ENCODE measurements at regions not wholly inside any gene's neighbourhood (a gene's known extent, or its start where the extent isn't known, plus 50 kb on each side); places are given as distances from the start of the nearest gene placed in this dataset.

DNA sequence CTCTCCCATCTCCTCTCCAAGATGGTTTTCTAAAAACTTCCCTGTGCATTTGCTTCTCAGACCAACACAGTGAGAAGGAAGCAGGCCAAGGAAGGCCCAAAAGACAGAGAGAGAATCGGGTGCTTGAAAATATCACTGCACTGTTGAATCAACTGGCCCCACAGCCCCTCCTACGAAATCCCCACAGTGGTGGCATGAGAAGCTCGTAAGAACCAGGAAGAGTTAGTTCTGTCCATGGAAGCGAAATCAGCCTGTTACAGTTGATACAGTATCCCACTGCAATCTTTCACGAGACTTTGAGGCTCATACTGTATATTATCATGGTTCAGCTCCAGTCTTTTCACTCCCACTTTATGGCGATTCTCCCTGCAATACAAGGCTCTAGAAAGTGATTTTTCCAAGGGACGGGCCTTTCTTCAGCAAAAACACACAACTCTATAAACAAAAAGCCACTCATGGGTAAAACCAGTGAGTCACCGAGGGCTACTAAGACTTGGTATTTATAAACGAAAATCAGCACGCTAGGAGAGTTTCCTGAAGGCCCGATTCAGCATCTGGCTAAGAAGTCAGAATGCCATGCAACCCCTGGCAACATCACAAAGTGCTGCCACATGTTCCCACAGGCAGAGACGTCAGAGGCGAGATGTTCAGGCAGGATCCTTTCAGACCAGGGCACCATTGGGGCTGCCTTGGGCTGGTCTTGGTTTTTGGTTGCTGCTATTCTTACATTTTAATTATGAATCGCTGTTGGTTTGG lies 185.7 kb downstream of the IRX5 start:
- TF ChIP-seq, protein P1, sequence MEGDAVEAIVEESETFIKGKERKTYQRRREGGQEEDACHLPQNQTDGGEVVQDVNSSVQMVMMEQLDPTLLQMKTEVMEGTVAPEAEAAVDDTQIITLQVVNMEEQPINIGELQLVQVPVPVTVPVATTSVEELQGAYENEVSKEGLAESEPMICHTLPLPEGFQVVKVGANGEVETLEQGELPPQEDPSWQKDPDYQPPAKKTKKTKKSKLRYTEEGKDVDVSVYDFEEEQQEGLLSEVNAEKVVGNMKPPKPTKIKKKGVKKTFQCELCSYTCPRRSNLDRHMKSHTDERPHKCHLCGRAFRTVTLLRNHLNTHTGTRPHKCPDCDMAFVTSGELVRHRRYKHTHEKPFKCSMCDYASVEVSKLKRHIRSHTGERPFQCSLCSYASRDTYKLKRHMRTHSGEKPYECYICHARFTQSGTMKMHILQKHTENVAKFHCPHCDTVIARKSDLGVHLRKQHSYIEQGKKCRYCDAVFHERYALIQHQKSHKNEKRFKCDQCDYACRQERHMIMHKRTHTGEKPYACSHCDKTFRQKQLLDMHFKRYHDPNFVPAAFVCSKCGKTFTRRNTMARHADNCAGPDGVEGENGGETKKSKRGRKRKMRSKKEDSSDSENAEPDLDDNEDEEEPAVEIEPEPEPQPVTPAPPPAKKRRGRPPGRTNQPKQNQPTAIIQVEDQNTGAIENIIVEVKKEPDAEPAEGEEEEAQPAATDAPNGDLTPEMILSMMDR (conservative IDR thresholded peaks at IDR 0.05), result no peak
- no peak for TF ChIP-seq ZFX (IDR thresholded peaks at IDR 0.05)
- H3K27ac ChIP-seq, result no peak overlapping the region

DNA sequence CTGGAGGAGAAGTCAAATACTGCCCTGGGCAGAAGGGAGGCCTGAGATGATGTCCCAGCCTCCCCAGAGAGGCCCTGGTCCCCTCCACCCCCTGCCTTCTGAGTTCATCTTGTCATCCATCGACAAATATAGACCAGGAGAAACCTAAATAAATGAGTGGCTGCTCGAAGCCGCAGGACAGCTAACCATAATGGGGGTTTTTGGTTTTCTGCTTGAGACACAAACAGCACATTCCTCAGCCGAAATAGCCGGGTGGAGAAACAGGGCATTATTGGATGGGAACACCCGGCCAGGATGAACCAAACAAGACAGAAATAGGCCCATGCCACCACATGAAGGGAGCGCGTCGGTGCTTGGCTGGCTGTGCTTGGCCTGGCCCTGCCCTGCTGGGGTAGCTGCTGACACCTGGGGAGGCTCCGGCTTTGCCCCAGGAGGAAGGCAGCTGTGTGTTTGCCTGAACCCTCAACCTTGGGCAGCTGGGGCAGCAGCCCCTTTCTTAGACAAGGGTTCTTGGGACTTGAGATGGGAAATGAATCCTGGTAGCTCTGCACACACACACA lies 188.1 kb downstream of the IRX5 start:
- H3K27ac ChIP-seq, result no peak overlapping the region
- TF ChIP-seq ZFX (IDR thresholded peaks at IDR 0.05), result no peak
- TF ChIP-seq, protein P1 (conservative IDR thresholded peaks at IDR 0.05), result no peak

DNA sequence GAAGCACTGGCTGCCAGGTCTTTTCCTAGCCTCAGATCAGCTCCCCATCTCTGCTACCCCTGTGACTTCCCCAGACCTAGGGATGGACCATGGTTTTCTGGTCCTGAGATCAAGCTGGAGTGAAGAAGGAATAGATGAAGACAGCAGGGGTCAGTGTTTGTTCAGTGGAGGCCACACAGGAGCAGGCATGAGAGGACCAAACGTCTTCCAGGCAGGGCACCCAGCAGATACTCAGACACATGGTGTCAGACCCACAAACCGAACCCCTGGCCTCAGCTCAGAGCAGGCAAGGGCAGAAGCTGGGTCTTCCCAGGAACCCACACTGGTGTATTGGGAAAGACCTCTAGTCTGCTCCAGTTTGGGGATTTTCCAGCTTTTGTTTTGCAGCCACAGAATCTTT lies 189.7 kb downstream of the IRX5 start:
- no peak overlapping the region for H3K27ac ChIP-seq
- TF ChIP-seq, protein P1 (conservative IDR thresholded peaks at IDR 0.05), result no peak
- no peak for TF ChIP-seq ZFX (IDR thresholded peaks at IDR 0.05)

DNA sequence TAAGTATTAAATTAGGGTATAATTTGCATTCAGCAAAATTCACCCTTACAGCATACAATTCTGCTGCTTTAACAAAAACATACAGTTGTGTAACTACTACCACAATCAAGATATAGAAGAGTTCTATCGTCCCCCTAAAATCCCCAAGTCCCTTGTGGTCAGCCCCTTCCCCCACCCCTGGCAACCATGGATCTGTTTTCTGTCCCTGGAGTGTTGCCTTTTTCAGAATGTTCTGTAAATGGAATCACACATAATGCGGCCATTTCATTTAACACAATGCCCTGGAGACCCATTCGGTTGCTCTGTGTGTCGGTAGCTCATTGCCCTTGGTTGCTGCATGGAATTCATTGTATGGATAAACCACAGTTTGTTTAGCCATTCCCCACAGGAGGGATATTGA lies 190.2 kb downstream of the IRX5 start:
- H3K27ac ChIP-seq, result no peak overlapping the region
- TF ChIP-seq ZFX (IDR thresholded peaks at IDR 0.05), result no peak
- TF ChIP-seq, protein P1 (conservative IDR thresholded peaks at IDR 0.05), result no peak

DNA sequence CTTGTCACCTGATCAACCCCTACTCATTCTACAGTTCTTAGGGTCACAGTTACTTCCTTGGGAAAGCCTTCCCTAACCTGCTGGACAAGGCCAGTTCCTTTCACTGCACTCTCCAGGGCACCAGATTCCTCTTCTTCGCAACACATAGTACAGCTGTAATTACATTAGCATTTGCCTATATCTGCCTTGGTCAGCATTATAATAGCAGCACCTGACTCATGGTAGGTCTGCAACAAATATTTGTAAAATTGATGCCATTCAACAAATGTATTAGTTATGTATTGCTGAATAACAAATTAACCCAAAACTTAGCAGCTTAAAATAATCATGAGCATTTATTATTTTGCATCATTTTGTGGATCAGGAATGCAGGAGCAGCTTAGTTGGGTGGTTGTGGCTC lies 193.0 kb downstream of the IRX5 start:
- TF ChIP-seq ZFX (IDR thresholded peaks at IDR 0.05), result no peak
- TF ChIP-seq, protein P1 (conservative IDR thresholded peaks at IDR 0.05), result no peak

DNA sequence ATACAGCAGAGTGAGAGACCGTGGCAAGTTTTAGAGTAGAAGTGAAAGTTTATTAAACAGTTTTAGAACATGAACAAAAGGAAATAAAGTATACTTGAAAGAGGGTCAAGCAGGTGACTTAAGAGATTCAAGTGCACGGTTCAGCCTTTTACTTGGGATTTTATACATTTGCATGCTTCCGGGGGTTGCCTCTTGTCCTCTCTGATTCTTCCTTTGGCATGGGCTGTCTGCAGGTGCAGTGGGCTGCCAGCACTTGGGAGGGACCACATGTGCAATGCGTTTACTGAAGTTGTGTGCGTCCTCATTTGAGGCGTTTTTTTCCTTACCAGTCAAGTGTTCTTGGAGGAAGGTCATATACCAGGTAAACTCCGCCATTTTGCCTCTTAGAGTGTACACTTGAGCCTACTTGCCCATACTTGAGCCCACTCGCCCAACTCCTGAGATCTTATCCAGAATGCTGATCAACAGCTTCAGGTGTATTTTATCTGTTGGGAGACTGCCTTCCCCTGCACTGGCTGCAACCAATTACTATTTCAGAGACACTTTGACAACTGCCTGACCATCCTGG lies 195.2 kb downstream of the IRX5 start:
- TF ChIP-seq, protein P1 (conservative IDR thresholded peaks at IDR 0.05), result no peak
- no peak for TF ChIP-seq ZFX (IDR thresholded peaks at IDR 0.05)

More for the DNA sequence above, 193.0 kb downstream of the IRX5 start:
- no peak overlapping the region for H3K27ac ChIP-seq

DNA sequence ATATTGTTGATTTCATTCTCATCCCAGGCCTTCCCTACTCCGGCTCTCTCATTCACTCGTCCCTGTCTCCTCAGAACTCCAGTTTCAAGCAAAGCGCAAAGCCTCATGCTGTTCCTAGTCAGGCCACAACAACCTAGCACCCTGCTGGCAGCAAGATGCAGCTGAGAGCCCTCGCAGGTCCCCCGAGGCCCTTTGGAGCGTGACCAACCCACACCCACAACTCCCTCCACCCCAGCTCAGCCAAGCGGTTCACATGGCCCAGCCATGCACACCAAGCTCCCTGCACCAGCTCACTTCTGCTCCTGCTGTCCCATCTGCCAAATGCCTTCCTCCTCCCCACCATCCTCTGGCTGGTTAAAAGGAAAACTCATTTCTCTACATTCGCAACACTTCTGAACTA lies 195.8 kb downstream of the IRX5 start:
- no peak for TF ChIP-seq ZFX (IDR thresholded peaks at IDR 0.05)
- TF ChIP-seq, protein P1 (conservative IDR thresholded peaks at IDR 0.05), result no peak
- H3K27ac ChIP-seq, result no peak overlapping the region

More for the DNA sequence above, 195.2 kb downstream of the IRX5 start:
- no peak overlapping the region for H3K27ac ChIP-seq
